ENCODE measurements at regions not wholly inside any gene's neighbourhood (a gene's known extent, or its start where the extent isn't known, plus 50 kb on each side); places are given as distances from the start of the nearest gene placed in this dataset.

GRCh38 chr10:21144047-21144446 is 246.9 kb upstream of the NEBL start:
- no peak overlapping the region for H3K27ac ChIP-seq (ENCODE audit: low read depth in 1 of 2, low read length in 1 of 2)

DNA sequence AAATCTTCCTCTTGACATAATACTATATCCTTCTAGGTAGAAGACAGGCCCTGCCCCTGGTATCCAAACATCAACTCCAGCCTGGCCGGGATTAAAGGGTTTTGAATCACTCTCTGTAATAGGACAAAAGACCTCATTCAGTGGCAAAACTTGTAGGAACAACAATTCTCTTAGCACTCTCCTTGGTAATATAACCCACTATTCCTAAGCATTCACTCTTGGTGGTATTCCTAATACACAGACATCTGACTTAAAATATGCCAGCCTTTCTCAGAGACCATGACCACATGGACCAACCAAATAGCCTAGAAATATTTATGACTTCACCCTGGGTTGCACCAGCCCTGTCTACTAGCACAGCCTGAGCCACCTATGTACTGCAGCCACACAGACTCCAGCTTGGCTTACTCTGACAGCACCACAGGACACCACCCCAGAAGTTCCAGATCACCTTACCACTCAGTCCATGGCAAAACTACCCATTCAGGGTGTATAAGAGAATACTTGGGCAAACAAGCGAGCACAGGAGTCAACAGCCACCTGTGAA is 244.9 kb upstream of the NEBL start:
- peaks cover 0 to 3% (median 0%) of the 10 kb centered on the region in 5 donors for H3K4me1 ChIP-seq (ENCODE audit: control insufficient read depth in 5 of 5, insufficient read depth in 5 of 5, low read length in 5 of 5)
- TF ChIP-seq CTCF (IDR thresholded peaks at IDR 0.05; ENCODE audit: control extremely low read depth, extremely low read depth), result no peak
- H3K36me3 ChIP-seq (ENCODE audit: control insufficient read depth in 4 of 4, insufficient read depth in 4 of 4, low read length in 4 of 4), result no peaks in the 10 kb centered on the region
- 86 to 91% methylated on average over 2 of the region's 2 CpGs for WGBS, 2 donors
- H3K9me3 ChIP-seq (ENCODE audit: control insufficient read depth in 4 of 4, insufficient read depth in 3 of 4, low read length in 3 of 4), result no peaks in the 10 kb centered on the region
- no peak for DNase-seq
- no peak for ATAC-seq (ENCODE audit: insufficient read depth, low FRiP score)
- no peak overlapping the region for H3K9ac ChIP-seq (ENCODE audit: insufficient read depth in 1 of 2, low read length in 2 of 2)
- no peak overlapping the region for H3K27ac ChIP-seq (ENCODE audit: low read depth in 1 of 2, low read length in 1 of 2)
- H3K27me3 ChIP-seq (ENCODE audit: control insufficient read depth in 3 of 3, insufficient read depth in 3 of 3, low read length in 2 of 3), result no peaks in the 10 kb centered on the region
- no peak overlapping the region for H3K4me3 ChIP-seq

More at GRCh38 chr10:21144047-21144446, 246.9 kb upstream of the NEBL start:
- no peak for TF ChIP-seq CTCF (IDR thresholded peaks at IDR 0.05; ENCODE audit: control extremely low read depth, extremely low read depth)
- Histone ChIP-seq H3K9me3 (ENCODE audit: control insufficient read depth in 4 of 4, insufficient read depth in 3 of 4, low read length in 3 of 4) (no peaks in the 10 kb centered on the region), H3K4me1 (ENCODE audit: control insufficient read depth in 5 of 5, insufficient read depth in 5 of 5, low read length in 5 of 5) (peaks cover 0 to 3% (median 0%) of the 10 kb centered on the region in 5 donors), H3K27me3 (ENCODE audit: control insufficient read depth in 3 of 3, insufficient read depth in 3 of 3, low read length in 2 of 3) (no peaks in the 10 kb centered on the region), H3K9ac (ENCODE audit: insufficient read depth in 1 of 2, low read length in 2 of 2) (no peak overlapping the region), H3K36me3 (ENCODE audit: control insufficient read depth in 4 of 4, insufficient read depth in 4 of 4, low read length in 4 of 4) (no peaks in the 10 kb centered on the region), H3K4me3 (no peak overlapping the region)
- ATAC-seq (ENCODE audit: insufficient read depth, low FRiP score), result no peak
- 93 to 97% methylated on average over 3 of the region's 3 CpGs for WGBS, 2 donors
- DNase-seq, result no peak

DNA sequence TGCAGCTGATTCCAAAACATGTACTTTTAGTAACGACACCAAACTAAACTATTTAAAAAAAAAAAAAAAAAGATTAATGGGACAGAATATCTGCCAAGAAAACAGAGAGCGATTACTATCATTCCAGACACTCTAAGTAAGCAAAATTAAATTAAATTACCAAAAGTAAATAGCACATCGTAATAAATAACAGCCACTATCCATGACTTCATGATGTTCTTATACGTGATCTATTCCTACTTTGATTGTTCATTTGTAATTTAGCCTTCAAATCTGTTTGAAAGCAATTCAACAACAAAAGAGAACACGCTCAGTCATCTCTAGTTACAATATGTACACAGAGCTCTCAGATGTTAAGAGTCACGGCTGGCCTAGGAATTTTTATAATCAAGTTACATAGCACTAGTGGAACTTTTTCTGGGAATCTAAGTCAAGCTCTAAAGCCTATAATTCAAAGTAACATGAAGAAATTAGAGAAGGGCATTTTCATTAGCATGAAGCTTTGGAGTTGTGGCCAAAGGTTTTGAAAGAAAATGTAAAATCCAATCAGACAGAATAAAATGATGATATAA is 241.7 kb upstream of the NEBL start:
- WGBS, 2 donors, result 64 to 83% methylated on average over 6 of the region's 6 CpGs
- Histone ChIP-seq H3K27ac (ENCODE audit: low read depth in 1 of 2, low read length in 1 of 2) (no peak overlapping the region), H3K27me3 (ENCODE audit: control insufficient read depth in 3 of 3, insufficient read depth in 3 of 3, low read length in 2 of 3) (no peaks in the 10 kb centered on the region), H3K9me3 (ENCODE audit: control insufficient read depth in 4 of 4, insufficient read depth in 3 of 4, low read length in 3 of 4) (no peaks in the 10 kb centered on the region), H3K4me1 (ENCODE audit: control insufficient read depth in 5 of 5, insufficient read depth in 5 of 5, low read length in 5 of 5) (peaks cover 0 to 4% (median 0%) of the 10 kb centered on the region in 5 donors), H3K36me3 (ENCODE audit: control insufficient read depth in 4 of 4, insufficient read depth in 4 of 4, low read length in 4 of 4) (no peaks in the 10 kb centered on the region), H3K4me3 (no peak overlapping the region), H3K9ac (ENCODE audit: insufficient read depth in 1 of 2, low read length in 2 of 2) (no peak overlapping the region)
- DNase-seq (peak in 2 of 3 donors; percentile 60), ATAC-seq (ENCODE audit: insufficient read depth, low FRiP score) (no peak)
- no peak for TF ChIP-seq CTCF (IDR thresholded peaks at IDR 0.05; ENCODE audit: control extremely low read depth, extremely low read depth)

All from lung (tissue), 11 donors.